G401.6 (cell line): ENCODE measurements at regions not wholly inside any gene's neighbourhood (a gene's known extent, or its start where the extent isn't known, plus 50 kb on each side); places are given as distances from the start of the nearest gene placed in this dataset.

Experiments used
- FAIRE-seq: peaks from 2 replicates; lab custom pipeline; 2012; peaks lifted over from hg19 to GRCh38; lab: Jason Lieb, UNC

DNA sequence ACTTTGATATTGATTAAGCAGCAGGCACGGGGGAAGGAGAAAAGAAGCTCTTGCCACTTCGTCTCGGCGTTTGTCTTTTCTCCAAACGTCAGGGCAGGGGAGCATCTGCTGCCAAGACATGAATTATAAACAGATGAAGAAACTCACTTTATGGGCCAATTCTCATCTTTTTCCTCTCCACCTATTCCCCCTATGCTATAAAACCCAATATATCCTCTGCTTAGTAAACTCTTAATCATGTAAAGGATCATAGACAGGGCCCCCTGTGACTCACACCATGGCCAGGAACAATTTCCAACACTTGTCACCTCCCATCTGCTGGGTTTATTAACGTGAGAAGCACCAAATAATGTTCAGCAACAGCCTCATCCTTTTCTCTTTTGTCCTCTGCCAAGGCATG is 1092.1 kb upstream of the TMEM132C start:
- no peak for FAIRE-seq

GRCh38 chr12:127175361-127175760 is 1091.6 kb upstream of the TMEM132C start:
- no peak for FAIRE-seq

GRCh38 chr12:127176804-127177203 is 1090.2 kb upstream of the TMEM132C start:
- no peak for FAIRE-seq

GRCh38 chr12:127178052-127178451 is 1088.9 kb upstream of the TMEM132C start:
- FAIRE-seq: no peak

- no peak for FAIRE-seq
Measured at GRCh38 chr12:127178463-127178862, 1088.5 kb upstream of the TMEM132C start.

GRCh38 chr12:127179176-127179575 is 1087.8 kb upstream of the TMEM132C start:
- FAIRE-seq: no peak

- no peak for FAIRE-seq
Measured at GRCh38 chr12:127182018-127182417, 1085.0 kb upstream of the TMEM132C start.

DNA sequence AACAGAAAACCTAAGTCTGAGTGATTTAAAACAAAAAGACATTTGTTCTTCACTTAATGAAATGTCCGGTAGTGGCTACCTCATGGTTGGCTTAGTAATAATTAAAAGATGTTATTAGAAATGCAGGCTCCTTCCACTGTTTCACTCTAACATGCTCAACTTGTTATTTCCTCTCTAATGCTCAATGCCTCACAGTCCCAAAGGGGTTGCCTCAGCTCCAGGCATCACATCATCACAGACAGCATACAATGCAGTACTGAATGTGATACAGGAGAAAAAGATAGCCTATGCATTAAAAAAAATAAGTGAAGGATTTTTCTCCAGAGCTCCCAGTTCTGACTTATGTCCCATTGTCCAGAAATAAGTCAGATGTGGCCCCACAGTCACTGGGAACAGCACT is 1077.0 kb upstream of the TMEM132C start:
- FAIRE-seq: no peak

DNA sequence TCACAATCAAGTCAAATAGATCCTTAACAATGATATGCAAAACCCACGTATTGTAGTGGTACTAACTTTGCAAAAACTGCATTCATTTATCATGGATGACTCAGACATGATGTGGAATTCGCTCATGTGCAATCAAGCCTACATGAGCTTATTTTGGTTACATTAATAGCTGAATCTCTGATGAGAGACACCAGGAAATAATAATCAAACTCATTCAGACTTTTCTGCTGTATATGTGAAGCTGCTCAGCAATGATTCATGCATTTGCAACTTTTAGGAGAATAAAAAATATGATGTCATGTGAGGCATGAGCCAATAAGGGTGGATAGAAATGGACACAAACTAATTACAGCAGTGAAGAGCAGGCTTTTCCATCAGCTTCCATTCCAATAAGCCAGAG is 1075.8 kb upstream of the TMEM132C start:
- no peak for FAIRE-seq

- FAIRE-seq: no peak
Measured at GRCh38 chr12:127192391-127192790, 1074.6 kb upstream of the TMEM132C start.

GRCh38 chr12:127193341-127193740 is 1073.6 kb upstream of the TMEM132C start:
- no peak for FAIRE-seq

- no peak for FAIRE-seq
Measured at GRCh38 chr12:127194176-127194575, 1072.8 kb upstream of the TMEM132C start.

DNA sequence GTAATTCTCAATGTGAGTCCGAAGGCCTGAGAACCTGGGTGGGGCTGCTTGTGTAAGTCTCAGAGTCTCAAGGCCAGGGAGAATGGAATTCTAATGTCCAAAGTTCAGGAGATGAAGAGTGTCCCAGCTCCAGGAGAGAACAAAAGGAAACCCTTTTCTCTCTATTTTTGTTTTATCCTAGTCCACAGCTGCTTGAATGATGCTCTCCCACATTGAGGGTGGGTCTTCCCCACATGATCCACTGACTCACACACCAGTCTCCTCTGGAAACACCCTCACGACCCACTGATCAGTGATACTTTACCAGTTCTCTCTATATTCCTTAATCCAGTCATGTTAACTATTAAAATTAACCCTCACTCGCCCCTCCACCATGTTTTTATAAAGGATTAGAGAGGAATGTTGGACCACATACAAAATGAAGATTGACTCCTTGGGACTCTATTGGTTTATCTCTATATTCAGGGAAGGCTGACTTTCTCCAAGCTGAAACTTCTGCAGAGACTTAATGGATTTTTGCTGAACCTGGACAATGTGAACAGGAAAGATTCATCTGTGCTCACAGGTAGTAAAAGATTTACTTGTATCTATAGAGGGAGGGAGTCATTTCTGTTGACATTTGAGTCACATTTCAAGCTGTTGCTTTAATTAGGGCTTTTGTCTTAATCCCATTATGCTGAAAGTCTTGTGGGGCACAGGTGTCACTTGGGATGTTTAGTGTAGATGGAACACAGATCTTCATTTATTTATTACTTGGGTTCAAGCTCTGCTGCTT is 1061.0 kb upstream of the TMEM132C start:
- no peak for FAIRE-seq

DNA sequence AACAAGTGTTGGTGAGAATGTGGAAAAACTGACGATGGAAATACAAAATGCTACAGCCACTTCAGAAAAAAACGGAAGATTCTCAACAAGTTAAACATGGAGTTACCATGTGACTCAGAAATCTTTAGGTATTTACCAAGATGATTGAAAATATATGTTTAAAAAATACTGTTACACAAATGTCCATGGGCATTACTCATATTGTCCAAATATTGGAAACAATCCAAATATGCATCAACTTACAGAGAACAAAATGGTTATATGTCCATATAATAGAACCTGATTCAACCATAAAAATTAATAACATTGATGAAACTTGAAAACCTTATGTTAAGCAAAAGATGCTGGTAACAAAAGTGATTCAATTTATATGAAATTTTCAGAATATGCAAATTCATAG is 1057.7 kb upstream of the TMEM132C start:
- no peak for FAIRE-seq

DNA sequence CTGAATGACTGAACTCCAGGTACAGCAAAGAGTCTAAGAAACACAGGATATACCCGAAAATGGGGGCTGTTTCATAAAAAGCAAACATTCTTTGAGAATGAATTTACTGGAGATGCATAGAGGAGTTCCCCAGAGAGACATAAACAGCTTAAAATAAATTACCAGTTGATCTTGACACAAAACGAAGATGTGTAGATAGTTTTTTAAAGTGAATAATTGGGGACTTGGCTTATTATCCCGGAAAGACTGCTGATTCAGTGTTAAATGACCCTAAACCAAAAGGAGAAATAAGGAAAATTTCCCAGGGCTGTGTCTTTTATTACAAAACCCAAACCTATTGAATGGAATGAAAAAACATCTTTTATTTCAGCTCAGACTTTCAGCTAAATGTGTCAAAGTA is 1052.8 kb upstream of the TMEM132C start:
- FAIRE-seq: no peak

DNA sequence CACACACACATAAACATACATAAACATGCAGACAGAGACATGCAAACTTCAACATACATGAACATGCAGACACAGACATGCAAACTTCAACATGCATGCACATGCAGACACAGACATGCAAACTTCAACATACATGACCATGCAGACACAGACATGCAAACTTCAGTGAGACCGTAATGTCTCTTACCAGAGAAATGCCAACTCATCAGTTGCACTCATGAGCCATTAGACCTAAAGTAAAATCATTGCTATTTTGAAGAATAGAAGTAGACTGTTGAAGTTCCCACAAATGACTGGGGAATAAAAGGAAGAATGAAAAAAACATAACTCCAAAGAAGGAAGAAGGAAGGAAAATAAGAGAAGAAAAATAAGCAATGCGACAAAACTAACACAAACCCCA is 1044.0 kb upstream of the TMEM132C start:
- FAIRE-seq: no peak

DNA sequence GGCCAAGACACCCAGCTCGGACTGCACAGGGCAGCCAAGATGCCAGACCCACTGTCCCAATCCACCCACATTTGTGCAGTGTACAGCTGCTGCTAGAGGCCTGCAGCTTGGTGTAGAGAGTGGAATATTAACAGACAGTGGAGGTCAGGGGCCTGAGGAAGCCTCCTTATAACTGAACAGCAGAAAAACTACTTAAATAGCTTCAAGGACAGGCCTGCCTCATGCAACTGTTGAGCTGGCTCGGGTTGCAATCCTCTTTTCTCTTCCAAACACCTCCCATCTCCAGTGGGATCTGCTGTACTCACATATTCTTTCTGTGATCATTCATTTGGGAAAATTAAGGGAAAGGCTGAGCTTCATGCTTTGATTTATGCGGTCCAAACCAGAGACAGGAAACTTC is 1043.2 kb upstream of the TMEM132C start:
- no peak for FAIRE-seq

DNA sequence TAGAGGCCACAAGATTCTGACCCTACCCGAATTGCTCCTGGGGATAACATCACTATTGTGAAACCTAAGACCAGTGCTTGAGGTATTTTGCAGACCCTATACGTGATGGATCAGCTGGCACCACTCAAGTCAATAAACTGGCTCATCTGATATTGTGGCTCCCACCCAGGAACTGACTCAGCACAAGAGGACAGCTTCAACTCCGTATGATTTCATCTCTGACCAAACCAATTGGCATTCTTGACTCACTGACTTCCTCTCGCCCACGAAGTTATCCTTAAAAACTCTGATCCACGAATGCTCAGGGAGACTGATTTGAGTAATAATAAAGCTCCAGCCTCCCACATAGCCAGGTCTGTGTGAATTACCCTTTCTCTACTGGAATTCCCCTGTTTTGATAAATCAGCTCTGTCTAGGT is 1036.1 kb upstream of the TMEM132C start:
- FAIRE-seq: no peak

- no peak for FAIRE-seq
Measured at GRCh38 chr12:127231371-127231770, 1035.6 kb upstream of the TMEM132C start.

DNA sequence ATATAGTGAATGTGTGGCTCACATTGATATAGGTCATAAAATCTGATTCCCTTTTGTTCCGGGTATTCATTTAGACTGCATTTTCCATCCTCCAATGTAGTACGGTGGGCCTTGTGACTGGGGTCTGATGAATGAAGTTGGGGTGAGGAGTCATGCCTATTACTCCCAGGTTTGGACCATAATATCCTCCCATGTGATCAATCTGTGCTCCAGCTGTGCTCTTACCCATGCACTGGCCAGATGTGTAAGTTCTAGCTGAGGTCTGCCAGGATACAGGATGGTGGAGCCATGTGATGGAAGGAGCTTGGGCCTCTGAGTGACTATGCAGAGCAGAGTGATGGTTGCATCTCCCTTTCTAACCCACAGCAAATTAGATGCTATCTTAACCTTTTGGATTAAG is 1034.0 kb upstream of the TMEM132C start:
- no peak for FAIRE-seq

GRCh38 chr12:127235761-127236160 is 1031.2 kb upstream of the TMEM132C start:
- no peak for FAIRE-seq

DNA sequence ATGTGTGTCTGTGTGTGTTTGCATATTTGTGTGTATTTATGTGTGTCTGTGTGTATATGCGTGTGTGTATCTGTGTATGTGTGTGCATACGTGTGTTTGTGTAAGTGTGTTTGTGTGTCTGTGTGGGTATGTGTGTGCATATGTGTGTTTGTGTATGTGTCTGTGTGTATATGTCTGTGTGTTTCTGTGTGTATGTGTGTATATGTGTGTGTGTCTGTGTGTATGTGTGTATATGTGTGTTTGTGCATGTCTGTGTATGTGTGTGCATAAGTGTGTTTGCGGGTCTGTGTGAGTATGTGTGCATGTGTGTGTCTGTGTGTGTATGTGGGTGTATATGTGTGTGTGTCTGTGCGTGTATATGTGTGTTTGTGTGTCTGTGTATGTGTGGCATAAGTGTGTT is 1030.5 kb upstream of the TMEM132C start:
- FAIRE-seq: no peak

DNA sequence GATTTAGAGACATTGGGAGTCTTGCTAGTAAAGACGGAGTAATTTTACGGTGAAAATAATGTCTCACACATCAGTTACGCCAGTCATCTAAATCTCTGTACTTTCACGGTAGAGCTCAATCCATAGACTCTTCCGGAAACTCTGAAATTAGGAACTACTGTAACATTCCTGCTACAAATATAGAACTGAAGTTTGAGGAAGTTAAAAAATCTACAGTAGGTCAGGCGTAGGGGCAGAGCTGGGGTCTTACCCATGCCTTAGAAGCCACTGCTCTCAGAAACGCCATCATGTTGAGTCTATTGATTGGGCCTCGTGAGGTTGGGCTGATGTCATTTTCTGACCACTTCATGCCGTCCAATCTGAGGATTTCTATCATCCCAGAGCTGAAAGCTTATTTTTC is 1029.8 kb upstream of the TMEM132C start:
- no peak for FAIRE-seq

GRCh38 chr12:127238107-127238506 is 1028.9 kb upstream of the TMEM132C start:
- no peak for FAIRE-seq

DNA sequence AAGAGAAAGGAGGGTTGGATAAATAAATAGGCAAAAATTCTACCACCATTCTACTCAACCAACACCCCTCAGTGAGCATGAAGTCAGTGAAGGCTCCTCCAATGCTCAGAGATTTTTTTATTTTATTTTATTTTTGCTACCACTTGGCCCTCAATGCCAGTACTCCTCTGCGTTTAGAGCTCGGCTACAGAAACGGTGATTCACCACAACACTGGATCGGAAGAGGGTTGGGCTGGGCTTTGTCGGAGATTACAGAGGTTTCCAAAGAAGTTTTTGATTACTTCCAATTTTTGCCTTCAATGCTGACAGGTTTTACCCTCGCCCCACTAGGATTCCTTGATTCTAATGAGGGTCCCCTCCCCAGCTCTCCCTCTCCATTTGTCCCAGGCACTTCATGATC is 1027.2 kb upstream of the TMEM132C start:
- no peak for FAIRE-seq
